ENCODE measurements at regions not wholly inside any gene's neighbourhood (a gene's known extent, or its start where the extent isn't known, plus 50 kb on each side); places are given as distances from the start of the nearest gene placed in this dataset.

- in situ Hi-C loops (cut with HindIII; ENCODE audit: low pct_ligation_motif_present, low pct_unique_long_range_greater_than_20kb, low sequenced_read_pairs), result no loop called here
- DNase-seq, result no peak
Measured at GRCh38 chr2:240300840-240301239, 134.6 kb upstream of the GPC1 start.

- in situ Hi-C loops (cut with HindIII; ENCODE audit: low pct_ligation_motif_present, low pct_unique_long_range_greater_than_20kb, low sequenced_read_pairs), result no loop called here
Measured at GRCh38 chr2:240301256-240301795, 134.1 kb upstream of the GPC1 start.

DNA sequence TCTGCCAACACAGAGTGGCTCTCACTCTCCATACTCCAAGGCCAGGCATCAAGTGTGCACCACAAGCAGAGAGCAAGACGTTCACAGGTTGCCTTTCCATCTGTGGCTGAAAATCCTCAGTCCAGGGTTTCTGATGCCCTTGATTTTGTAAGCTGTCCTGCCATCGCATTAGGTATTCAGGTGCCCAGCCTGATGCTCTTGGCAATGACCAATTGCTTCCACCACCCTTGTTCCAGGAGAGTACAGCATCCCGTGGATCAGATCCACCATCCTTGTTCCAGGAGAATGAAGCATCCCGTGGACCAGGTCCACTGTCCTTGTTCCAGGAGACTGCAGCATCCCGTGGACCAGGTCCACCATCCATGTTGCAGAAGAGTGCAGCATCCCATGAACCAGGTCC is 133.4 kb upstream of the GPC1 start:
- in situ Hi-C loops (cut with HindIII; ENCODE audit: low pct_ligation_motif_present, low pct_unique_long_range_greater_than_20kb, low sequenced_read_pairs), result no loop called here
- no peak for DNase-seq

More at GRCh38 chr2:240301256-240301795, 134.1 kb upstream of the GPC1 start:
- DNase-seq, result no peak

DNA sequence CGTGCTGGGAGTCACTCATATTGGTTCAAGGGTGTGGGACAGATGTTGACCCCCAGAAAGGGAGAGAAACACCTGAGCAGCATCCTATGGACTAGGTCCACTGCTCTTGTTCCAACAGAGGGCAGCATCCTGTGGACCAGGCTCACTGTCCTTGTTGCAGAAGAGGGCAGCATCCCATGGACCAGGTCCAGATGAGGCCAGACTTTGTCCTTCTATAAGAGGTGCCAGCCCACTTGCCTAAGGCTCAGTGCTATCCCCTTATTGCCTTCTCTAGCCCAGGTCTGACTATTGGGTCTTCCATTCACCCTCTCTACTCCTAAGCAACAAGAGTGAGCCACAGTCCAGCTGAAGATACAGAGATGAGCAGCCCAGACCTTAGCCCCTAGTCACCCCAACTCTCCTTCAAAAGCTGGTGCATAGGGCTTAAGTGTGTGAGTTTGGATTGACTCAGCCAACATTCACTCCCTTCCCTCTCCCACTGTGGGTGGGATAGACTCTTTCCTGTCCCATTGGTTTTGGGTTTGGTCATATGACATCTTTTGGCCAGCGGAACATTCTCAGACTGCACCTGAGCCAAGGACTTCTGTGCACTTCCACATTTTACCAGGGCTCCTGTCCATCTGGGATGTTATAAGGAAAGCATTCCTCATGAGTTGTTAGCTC is 132.4 kb upstream of the GPC1 start:
- no peak for DNase-seq
- in situ Hi-C loops (cut with HindIII; ENCODE audit: low pct_ligation_motif_present, low pct_unique_long_range_greater_than_20kb, low sequenced_read_pairs), result no loop called here

GRCh38 chr2:240303896-240304745 is 131.3 kb upstream of the GPC1 start:
- in situ Hi-C loops (cut with HindIII; ENCODE audit: low pct_ligation_motif_present, low pct_unique_long_range_greater_than_20kb, low sequenced_read_pairs), result no loop called here

DNA sequence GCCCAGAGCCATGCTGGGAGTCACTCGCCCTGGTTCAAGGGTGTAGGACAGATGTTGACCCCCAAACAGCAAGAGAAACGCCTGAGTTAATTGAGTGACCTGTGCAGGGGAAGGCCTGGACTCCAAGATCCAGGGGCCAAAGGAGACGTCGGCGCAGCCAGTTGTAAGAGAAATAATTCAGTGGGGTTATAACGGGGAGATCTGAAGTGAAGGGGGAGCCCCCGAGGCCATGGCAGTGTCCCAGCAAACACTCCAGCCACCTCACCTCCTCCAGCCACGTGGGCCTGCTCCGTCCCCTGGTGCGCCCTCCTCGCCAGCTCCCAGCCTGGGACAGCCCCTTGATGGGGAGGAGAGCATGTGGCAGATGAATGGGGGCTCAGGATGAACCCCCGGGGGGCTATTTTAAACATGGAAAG is 130.7 kb upstream of the GPC1 start:
- no peak for DNase-seq
- in situ Hi-C loops (cut with HindIII; ENCODE audit: low pct_ligation_motif_present, low pct_unique_long_range_greater_than_20kb, low sequenced_read_pairs), result no loop called here

More at GRCh38 chr2:240303896-240304745, 131.3 kb upstream of the GPC1 start:
- no peak for DNase-seq

DNA sequence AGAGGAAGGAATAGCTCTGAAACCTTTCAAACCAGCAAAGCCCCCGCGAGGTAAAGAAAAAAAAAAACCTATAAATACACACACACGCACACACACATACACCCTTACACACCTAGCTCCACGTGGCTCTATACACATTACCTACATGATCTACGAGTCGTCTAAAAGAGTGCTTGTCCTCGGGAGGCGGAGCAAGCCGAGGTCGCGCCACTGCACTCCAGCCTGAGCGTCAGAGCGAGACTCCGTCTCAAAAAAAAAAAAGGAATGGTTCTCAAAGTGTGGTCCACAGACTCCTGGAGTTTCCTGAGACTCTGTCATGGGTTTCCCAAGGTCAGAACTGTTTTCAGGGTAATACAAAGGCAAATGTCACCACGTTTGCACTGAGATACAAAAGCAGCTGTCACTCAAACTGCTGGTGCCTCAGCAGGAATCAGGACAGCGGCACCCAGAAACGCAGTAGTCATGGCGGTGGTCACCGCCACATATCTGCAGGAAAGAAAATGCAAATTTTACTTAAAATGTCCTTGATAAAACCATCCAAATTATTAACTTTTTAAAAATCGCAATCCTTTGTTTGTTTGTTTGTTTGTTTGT is 130.0 kb upstream of the GPC1 start:
- in situ Hi-C loops (cut with HindIII; ENCODE audit: low pct_ligation_motif_present, low pct_unique_long_range_greater_than_20kb, low sequenced_read_pairs), result no loop called here
- no peak for DNase-seq

DNA sequence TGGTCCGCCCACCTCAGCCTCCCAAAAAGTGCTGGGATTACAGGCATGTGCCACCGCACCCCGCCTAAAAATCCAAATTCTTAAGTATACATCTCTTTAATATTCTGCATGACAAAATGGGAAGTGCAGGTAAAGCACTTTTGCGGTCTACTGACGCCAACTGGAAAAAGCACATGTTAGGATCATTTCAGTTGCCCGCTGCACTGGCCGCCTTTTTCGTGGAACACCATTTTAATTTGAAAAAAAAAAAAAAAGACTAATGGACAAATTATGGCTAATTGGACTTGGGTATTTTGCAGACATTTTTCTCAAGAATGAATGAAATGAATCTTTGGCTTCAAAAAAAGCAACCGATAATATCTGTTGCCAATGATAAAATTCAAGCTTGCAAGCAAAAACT is 129.3 kb upstream of the GPC1 start:
- in situ Hi-C loops (cut with HindIII; ENCODE audit: low pct_ligation_motif_present, low pct_unique_long_range_greater_than_20kb, low sequenced_read_pairs), result no loop called here
- DNase-seq, result no peak

- DNase-seq, result no peak
- in situ Hi-C loops (cut with HindIII; ENCODE audit: low pct_ligation_motif_present, low pct_unique_long_range_greater_than_20kb, low sequenced_read_pairs), result no loop called here
Measured at GRCh38 chr2:240308111-240308651, 127.3 kb upstream of the GPC1 start.

DNA sequence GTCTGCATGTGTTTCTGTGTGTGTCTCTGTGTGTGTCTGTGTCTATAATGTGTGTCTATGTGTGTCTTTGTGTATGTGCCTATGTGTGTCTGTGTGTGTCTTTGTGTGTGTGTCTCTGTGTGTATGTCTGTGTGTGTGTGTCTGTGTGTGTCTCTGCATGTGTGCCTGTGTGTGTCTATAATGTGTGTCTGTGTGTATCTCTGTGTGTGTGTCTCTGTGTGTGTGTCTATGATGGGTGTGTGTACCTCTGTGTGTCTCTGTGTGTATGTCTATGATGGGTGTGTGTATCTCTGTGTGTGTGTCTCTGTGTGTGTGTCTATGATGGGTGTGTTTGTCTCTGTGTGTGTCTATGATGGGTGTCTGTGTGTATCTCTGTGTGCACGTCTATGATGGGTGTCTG is 126.2 kb upstream of the GPC1 start:
- in situ Hi-C loops (cut with HindIII; ENCODE audit: low pct_ligation_motif_present, low pct_unique_long_range_greater_than_20kb, low sequenced_read_pairs), result no loop called here
- DNase-seq, result no peak

DNA sequence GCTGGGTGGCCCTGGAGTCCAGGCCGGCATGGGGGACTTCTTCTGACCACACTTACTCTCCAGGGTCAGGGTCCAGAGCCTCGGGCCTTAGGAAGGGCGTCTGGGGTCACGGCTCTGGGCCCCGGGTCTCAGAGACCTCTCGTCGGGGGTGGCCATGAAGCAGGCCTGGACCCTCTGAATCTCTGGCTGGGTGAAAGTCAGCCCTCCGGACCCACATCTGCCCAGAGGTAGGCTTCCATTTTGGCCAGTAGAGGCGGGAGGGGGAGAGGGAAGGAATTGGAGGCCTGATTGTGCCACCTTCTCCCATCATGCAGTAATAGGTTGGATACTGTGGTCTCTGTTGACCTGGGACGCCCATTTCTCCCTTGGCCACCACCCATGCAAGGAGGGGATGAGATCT is 125.3 kb upstream of the GPC1 start:
- in situ Hi-C loops (cut with HindIII; ENCODE audit: low pct_ligation_motif_present, low pct_unique_long_range_greater_than_20kb, low sequenced_read_pairs), result no loop called here
- no peak for DNase-seq

DNA sequence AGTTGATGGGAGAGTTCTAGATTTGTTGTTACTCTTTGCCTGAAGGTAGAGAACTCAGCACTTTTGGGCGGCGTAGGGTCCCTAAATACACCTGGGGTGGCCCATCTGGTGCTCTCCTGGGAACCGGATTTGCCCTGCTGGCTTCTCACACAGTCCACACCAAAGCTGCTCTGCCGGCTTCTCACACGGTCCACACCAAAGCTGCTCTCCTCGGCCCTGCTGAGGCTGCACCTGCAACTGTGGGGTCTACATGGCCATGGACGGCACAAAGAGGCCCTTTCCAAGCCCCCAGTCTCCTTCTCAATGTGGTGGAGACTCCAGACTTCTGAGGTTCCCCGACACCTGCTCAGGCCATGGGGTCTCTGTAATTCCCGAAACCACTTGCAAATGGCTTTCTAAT is 124.8 kb upstream of the GPC1 start:
- in situ Hi-C loops (cut with HindIII; ENCODE audit: low pct_ligation_motif_present, low pct_unique_long_range_greater_than_20kb, low sequenced_read_pairs), result no loop called here
- no peak for DNase-seq

- DNase-seq, result no peak
- in situ Hi-C loops (cut with HindIII; ENCODE audit: low pct_ligation_motif_present, low pct_unique_long_range_greater_than_20kb, low sequenced_read_pairs), result no loop called here
Measured at GRCh38 chr2:240311821-240312220, 123.6 kb upstream of the GPC1 start.

DNA sequence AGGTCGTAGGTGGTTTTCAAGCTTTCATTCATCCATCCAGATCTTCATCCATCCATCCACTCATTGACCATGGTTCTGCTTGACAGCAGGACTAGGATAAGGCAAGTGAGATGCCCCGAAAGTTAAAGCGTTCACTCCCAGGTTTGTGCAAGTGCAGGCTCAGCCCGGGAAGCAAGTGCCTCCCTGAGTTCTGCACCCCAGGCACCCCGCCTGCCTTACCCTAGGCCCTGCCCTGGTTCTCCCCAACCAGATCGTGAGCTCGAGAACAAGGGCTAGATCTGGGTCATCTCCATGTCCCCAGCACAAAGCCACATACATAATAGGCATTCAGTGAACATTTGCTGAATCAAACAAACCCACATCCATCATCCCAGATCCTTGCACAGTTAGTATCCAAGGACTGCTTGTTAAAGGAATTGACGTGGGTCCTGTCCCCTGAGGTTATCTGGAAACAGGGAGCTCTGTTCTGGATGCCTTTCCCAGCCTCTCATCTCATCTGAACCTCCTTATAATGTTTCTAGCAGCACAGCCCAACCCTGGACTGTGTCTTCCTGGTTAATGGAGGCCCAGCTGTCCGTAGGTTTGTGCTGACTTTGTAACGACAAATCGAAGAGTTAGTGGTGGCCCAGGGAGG is 116.1 kb upstream of the GPC1 start:
- in situ Hi-C loops (cut with HindIII; ENCODE audit: low pct_ligation_motif_present, low pct_unique_long_range_greater_than_20kb, low sequenced_read_pairs), result no loop called here
- no peak for DNase-seq

GRCh38 chr2:240319855-240320203 is 115.6 kb upstream of the GPC1 start:
- in situ Hi-C loops (cut with HindIII; ENCODE audit: low pct_ligation_motif_present, low pct_unique_long_range_greater_than_20kb, low sequenced_read_pairs), result no loop called here
- DNase-seq, result no peak

DNA sequence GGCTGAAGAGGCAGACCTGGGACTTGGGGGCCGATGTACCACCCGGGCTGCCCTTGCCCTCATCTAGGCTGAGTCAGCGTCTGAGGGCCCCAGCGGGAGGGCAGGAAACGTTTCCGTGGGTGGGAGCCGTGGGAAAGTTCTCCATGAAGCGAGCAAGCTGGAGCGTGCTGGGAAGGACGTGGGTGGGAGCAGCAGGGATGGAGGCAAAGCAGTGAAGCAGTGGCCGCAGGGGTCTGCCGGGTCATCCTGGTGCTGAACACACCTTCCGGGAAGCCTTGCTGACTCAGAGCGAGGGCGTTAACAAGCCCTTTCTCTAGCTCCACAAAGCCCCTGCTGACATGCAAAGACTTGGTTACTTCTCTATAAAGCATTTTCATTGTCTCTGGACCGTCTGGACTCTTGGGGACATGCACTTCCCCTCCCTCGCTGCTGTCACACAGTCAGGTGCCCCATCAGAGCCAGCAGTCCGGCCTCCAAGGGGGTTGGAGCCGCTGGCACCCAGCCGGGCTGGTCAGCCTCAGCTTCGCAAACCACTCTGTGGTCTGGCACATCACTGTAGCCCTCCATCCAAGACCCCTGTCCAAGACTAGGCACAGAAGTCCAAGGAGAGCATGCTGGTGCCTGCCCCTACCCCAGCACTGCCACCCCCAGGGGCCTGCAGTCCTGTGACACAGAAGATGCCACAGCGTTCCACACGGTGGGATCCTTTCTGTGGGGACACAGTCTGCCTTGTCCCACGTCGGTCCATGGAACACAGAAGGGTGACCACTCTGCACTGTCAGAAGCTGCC is 115.1 kb upstream of the GPC1 start:
- DNase-seq, result no peak
- in situ Hi-C loops (cut with HindIII; ENCODE audit: low pct_ligation_motif_present, low pct_unique_long_range_greater_than_20kb, low sequenced_read_pairs), result no loop called here

- DNase-seq, result no peak
- in situ Hi-C loops (cut with HindIII; ENCODE audit: low pct_ligation_motif_present, low pct_unique_long_range_greater_than_20kb, low sequenced_read_pairs), result no loop called here
Measured at GRCh38 chr2:240322231-240322955, 113.1 kb upstream of the GPC1 start.

GRCh38 chr2:240322991-240323390 is 112.5 kb upstream of the GPC1 start:
- in situ Hi-C loops (cut with HindIII; ENCODE audit: low pct_ligation_motif_present, low pct_unique_long_range_greater_than_20kb, low sequenced_read_pairs), result no loop called here
- no peak for DNase-seq
